SH-SY5Y (cell line): ENCODE measurements at regions not wholly inside any gene's neighbourhood (a gene's known extent, or its start where the extent isn't known, plus 50 kb on each side); places are given as distances from the start of the nearest gene placed in this dataset.
A peak's percentile ranks its signal among the peaks of the same experiment; 100 is the strongest.

ENCODE experiments used
- GATA2 ChIP-seq: IDR thresholded peaks from 2 replicates; pipeline ENCODE4 v1.6.1; 2011; ENCODE audit warnings: mild to moderate bottlenecking, low read depth, low read length
- GATA3 ChIP-seq: IDR thresholded peaks from 2 replicates; pipeline ENCODE4 v1.6.1; 2011; ENCODE audit warnings: low read depth, mild to moderate bottlenecking, low read length, moderate library complexity

DNA sequence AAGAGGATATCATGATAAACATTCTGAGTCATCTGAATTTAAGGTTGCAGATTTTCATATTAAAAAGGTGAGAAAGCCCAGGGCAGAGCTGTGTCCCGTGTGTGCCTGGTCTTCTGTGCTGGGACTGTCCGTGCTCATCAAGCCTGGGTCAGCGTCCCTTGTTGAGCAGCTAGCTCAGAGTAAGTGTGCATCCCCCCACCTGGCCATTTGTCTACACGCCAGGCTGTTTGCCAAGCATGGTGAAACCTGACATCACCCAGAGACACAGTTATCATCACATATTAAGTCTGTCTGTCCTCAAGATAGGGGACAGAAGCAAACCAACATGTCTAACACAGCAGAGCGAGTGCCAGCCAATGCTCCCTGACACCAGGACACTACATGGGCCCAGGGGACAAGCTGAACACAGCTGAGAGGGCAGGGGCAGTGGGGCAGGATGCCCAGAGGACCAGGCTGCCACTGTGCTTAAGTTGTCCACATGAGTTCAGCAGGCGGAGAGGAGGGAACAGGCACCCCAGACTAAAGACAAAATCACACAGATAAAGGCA is 57.9 kb upstream of the CNEP1R1 start:
- peak; percentile 15; the same call in 1 of the 2 replicates for TF ChIP-seq GATA3
- peak; percentile 51; the same call in 1 of the 2 replicates for TF ChIP-seq GATA2
